ENCODE measurements at regions not wholly inside any gene's neighbourhood (a gene's known extent, or its start where the extent isn't known, plus 50 kb on each side); places are given as distances from the start of the nearest gene placed in this dataset.

- TF ChIP-seq, protein P1, sequence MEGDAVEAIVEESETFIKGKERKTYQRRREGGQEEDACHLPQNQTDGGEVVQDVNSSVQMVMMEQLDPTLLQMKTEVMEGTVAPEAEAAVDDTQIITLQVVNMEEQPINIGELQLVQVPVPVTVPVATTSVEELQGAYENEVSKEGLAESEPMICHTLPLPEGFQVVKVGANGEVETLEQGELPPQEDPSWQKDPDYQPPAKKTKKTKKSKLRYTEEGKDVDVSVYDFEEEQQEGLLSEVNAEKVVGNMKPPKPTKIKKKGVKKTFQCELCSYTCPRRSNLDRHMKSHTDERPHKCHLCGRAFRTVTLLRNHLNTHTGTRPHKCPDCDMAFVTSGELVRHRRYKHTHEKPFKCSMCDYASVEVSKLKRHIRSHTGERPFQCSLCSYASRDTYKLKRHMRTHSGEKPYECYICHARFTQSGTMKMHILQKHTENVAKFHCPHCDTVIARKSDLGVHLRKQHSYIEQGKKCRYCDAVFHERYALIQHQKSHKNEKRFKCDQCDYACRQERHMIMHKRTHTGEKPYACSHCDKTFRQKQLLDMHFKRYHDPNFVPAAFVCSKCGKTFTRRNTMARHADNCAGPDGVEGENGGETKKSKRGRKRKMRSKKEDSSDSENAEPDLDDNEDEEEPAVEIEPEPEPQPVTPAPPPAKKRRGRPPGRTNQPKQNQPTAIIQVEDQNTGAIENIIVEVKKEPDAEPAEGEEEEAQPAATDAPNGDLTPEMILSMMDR (IDR thresholded peaks at IDR 0.05; ENCODE audit: extremely low read depth, missing control alignments), result no peak
- DNase-seq (ENCODE audit: low spot score), result no peak
Measured at GRCh38 chr1:57866998-57867397, 443.1 kb upstream of the DAB1 start.

GRCh38 chr1:57860931-57861565 lies 437.2 kb upstream of the DAB1 start:
- DNase-seq (ENCODE audit: low spot score), result no peak
- TF ChIP-seq, protein P1 (IDR thresholded peaks at IDR 0.05; ENCODE audit: extremely low read depth, missing control alignments), result no peak

- TF ChIP-seq, protein P1 (IDR thresholded peaks at IDR 0.05; ENCODE audit: extremely low read depth, missing control alignments), result no peak
- DNase-seq (ENCODE audit: low spot score), result no peak
Measured at GRCh38 chr1:57860325-57860724, 436.5 kb upstream of the DAB1 start.

- DNase-seq (ENCODE audit: low spot score), result no peak
Measured at GRCh38 chr1:57858740-57859139, 434.9 kb upstream of the DAB1 start.

DNA sequence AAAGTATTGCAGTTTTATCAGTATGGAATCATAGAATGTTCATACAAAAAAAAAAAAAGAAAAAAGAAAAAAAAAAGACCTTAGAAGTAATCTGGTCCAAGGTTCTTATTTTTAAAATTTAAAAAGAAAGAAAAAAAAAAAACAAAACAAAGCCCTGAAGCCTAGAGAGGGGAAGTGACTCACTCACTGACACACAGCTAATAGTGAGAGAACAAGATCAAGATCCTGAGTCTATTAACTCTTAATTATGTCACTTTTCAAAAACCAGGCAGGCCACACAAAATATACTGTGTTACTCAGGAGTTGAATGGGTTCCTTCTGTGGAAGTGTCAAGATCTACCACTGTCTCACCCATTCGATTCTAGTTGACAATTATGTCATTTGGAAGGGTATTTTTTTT lies 433.9 kb upstream of the DAB1 start:
- TF ChIP-seq, protein P1 (IDR thresholded peaks at IDR 0.05; ENCODE audit: extremely low read depth, missing control alignments), result no peak
- DNase-seq (ENCODE audit: low spot score), result no peak

More at GRCh38 chr1:57858740-57859139, 434.9 kb upstream of the DAB1 start:
- TF ChIP-seq, protein P1 (IDR thresholded peaks at IDR 0.05; ENCODE audit: extremely low read depth, missing control alignments), result no peak

DNA sequence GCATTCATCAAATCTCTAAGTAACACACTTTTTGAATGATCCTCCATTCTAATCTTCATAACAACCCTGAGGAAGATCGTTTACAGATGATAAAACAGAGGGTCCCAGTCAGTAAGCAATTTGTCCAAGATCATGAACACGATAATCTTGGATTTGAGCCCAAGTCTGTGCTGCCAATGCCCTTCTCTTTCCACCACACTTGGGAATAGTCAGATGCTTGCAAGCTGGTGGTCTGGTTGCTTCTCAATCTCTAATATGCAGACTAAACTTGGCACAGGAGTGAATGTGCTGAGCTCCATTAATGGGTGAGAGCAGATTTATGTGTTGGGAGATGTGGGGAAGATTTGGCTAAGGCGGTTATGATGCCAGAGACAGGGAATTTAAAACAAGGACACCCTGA lies 430.6 kb upstream of the DAB1 start:
- no peak for DNase-seq (ENCODE audit: low spot score)
- TF ChIP-seq, protein P1 (IDR thresholded peaks at IDR 0.05; ENCODE audit: extremely low read depth, missing control alignments), result no peak

DNA sequence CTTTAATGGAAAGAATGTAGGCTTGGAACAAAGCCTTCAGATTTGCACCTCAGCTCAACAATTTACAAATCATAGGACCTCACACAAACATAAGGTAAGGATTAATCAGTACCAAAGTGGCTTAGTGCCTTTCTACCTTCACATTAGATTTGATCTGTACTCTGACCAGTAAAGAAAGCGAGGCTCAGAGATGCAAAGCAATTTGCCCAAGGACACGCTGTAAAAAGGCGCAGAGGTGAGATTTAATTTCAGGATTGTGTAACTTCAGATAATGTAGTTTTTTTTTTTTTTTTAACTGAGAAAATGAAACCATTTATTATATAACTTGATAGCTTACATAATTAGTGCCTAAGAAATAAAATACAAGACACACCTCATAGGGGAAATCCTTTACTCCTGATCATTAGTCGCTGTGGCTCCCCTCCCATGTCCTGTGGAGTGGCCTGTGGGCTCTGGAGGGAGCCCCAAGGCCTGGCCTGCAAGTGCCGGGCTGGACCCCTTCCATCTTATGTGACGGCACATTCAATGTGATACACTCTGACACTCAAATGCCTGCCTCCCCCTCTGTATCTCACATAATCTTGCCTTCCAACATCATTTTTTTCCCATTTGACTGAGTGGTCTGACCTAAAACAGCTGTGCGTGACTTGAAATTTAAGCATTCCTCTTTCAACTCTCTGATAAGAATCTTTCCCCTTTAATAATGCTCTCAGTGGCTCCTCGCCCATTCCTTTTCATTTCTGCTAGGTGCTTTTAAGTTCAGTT lies 426.5 kb upstream of the DAB1 start:
- DNase-seq (ENCODE audit: low spot score), result no peak

More for the DNA sequence above, 426.5 kb upstream of the DAB1 start:
- TF ChIP-seq, protein P1 (IDR thresholded peaks at IDR 0.05; ENCODE audit: extremely low read depth, missing control alignments), result no peak
